Upper lobe of left lung (tissue), 4 donors: ENCODE measurements at regions not wholly inside any gene's neighbourhood (a gene's known extent, or its start where the extent isn't known, plus 50 kb on each side); places are given as distances from the start of the nearest gene placed in this dataset.
"Not testable (repeated sequence)": the region's sequence is repeated elsewhere in the genome, so short reads cannot be mapped to it uniquely, and the experiment has no call there.

Source experiments
- CTCF ChIP-seq, 6 experiments: fragments of 450-650 bp in 4 of 6; fragments of 200-600 bp in 2 of 6; sonication (generic) in 2 of 6; IDR thresholded peaks; one replicate each; pipeline ENCODE4 v1.5.1; 2016 to 2019; ENCODE audit warnings: antibody characterized with exemption in 6 of 6
- POLR2A ChIP-seq, 4 donors: fragments of 450-650 bp; IDR thresholded peaks; one replicate each; pipeline ENCODE4 v1.5.1; 2016 to 2017; ENCODE audit warnings: antibody characterized with exemption in 4 of 4, mild to moderate bottlenecking in 2 of 4
- POLR2AphosphoS5 ChIP-seq, 2 donors: sonication (generic); formaldehyde crosslinking; IDR thresholded peaks; one replicate each; pipeline ENCODE4 v1.5.1; 2017; ENCODE audit warnings: antibody characterized with exemption in 2 of 2

- TF ChIP-seq CTCF, POLR2A, POLR2AphosphoS5 (IDR thresholded peaks at IDR 0.05): not testable (repeated sequence)
These were observed 472.2 kb downstream of the TMEM121 start for GRCh38 chr14:105998597-105998996.
